ENCODE measurements at regions not wholly inside any gene's neighbourhood (a gene's known extent, or its start where the extent isn't known, plus 50 kb on each side); places are given as distances from the start of the nearest gene placed in this dataset.
"Not testable (repeated sequence)": the region's sequence is repeated elsewhere in the genome, so short reads cannot be mapped to it uniquely, and the experiment has no call there.

DNA sequence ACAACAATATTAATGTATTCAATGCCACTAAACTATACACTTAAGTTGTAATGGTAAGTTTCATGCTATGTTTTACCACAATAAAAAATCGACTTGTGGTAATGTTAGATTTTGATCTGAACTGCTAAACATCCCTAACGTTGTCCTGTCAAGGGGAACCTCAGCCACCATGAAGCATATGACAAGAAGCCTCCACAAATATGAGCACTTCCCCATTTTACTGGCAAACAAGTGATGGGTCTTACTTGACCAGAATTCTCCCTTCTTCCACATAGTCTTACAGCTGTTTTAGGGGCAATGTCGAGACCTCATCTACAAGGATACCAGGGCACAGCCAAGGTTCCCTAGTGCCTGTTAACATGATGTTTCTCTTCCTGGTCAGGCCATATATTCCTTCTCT, 124.2 kb upstream of the ABI3BP start:
- Histone ChIP-seq H3K27me3 (no peaks in the 10 kb centered on the region), H3K4me1 (no peaks in the 10 kb centered on the region), H3K36me3 (no peaks in the 10 kb centered on the region), H3K9me3 (no peaks in the 10 kb centered on the region), H3K27ac (no peak overlapping the region), H3K4me3 (no peak overlapping the region)
- no peak for TF ChIP-seq POLR2A (IDR thresholded peaks at IDR 0.05)
- ATAC-seq (ENCODE audit: low FRiP score in 2 of 2) = no peak
- no peak for DNase-seq
- 72 to 74% methylated on average over 3 of the region's 3 CpGs for WGBS, 2 donors

DNA sequence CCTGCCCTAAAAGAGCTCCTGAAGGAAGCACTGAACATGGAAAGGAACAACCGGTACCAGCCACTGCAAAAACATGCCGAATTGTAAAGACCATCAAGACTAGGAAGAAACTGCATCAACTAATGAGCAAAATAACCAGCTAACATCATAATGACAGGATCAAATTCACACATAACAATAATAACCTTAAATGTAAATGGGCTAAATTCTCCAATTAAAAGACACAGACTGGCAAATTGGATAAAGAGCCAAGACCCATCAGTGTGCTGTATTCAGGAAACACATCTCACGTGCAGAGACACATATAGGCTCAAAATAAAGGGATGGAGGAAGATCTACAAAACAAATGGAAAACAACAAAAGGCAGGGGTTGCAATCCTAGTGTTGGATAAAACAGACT, 117.1 kb upstream of the ABI3BP start:
- DNase-seq; H3K4me3 ChIP-seq; ATAC-seq (ENCODE audit: low FRiP score in 2 of 2); H3K36me3 ChIP-seq; H3K27me3 ChIP-seq; H3K9me3 ChIP-seq; H3K27ac ChIP-seq; H3K4me1 ChIP-seq: not testable (repeated sequence)
- WGBS, 2 donors = 62 to 89% methylated on average over 3 of the region's 3 CpGs

DNA sequence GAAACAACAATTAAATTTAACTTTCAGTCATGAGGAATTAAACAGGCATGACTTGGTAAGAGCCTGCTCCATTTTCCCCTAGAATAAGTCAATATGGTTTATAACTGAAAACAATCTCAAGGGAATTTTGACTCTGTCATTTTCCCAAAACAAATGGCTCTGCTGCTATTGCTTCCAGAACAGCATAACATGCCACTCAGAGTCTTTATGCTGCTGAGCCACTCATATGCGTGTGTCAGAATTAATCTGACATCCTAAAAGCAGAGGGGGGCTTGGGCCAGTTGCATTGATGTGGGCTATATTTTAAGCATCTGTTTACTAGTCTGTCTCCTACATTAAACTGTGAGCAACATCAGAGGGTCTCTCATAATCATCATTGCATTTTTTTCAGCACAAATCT, 111.1 kb upstream of the ABI3BP start:
- no peak for ATAC-seq (ENCODE audit: low FRiP score in 2 of 2)
- WGBS, 2 donors = 76 to 91% methylated on average over 1 of the region's 1 CpG
- H3K4me3 ChIP-seq = no peak overlapping the region
- H3K27ac ChIP-seq = no peak overlapping the region
- H3K4me1 ChIP-seq = no peaks in the 10 kb centered on the region
- no peaks in the 10 kb centered on the region for H3K9me3 ChIP-seq
- DNase-seq = no peak
- no peak for TF ChIP-seq POLR2AphosphoS5 (IDR thresholded peaks at IDR 0.05)
- no peak for TF ChIP-seq POLR2A (IDR thresholded peaks at IDR 0.05)
- TF ChIP-seq, protein P1, sequence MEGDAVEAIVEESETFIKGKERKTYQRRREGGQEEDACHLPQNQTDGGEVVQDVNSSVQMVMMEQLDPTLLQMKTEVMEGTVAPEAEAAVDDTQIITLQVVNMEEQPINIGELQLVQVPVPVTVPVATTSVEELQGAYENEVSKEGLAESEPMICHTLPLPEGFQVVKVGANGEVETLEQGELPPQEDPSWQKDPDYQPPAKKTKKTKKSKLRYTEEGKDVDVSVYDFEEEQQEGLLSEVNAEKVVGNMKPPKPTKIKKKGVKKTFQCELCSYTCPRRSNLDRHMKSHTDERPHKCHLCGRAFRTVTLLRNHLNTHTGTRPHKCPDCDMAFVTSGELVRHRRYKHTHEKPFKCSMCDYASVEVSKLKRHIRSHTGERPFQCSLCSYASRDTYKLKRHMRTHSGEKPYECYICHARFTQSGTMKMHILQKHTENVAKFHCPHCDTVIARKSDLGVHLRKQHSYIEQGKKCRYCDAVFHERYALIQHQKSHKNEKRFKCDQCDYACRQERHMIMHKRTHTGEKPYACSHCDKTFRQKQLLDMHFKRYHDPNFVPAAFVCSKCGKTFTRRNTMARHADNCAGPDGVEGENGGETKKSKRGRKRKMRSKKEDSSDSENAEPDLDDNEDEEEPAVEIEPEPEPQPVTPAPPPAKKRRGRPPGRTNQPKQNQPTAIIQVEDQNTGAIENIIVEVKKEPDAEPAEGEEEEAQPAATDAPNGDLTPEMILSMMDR (IDR thresholded peaks at IDR 0.05) = no peak
- TF ChIP-seq EP300 (IDR thresholded peaks at IDR 0.05) = no peak
- H3K36me3 ChIP-seq = no peaks in the 10 kb centered on the region
- H3K27me3 ChIP-seq = no peaks in the 10 kb centered on the region

DNA sequence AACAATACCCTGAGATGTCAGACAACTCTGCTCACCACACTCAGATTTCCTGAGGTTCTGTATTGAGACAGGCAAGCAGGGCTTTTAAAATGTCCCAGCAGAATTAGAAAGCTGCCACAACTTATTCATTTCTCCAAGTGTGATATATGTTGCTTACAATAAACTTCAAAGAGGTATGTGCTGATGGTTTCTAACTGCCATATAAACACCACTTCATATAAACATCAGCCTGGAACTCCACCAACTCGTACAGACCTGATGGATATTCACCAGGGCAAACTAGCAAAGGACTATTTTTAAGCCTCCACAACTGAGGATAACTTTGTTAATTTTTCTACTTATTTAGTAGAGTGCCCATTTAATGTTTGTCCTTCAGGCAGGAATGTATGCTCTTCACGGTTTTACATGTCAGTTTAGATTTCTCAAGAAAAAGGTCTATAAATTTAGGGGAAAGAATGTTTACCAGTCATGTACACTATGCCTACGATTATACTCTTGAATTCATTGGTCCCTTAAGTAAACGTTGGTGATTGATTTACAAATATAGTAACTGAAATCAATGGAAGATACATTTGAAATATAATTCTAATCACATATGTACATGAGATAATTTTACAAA, 109.6 kb upstream of the ABI3BP start:
- Histone ChIP-seq H3K27ac (no peak overlapping the region), H3K27me3 (no peaks in the 10 kb centered on the region), H3K36me3 (no peaks in the 10 kb centered on the region), H3K9me3 (no peaks in the 10 kb centered on the region), H3K4me1 (no peaks in the 10 kb centered on the region), H3K4me3 (no peak overlapping the region)
- WGBS, 2 donors = 25 to 29% methylated on average over 4 of the region's 4 CpGs
- DNase-seq = no peak
- TF ChIP-seq POLR2AphosphoS5 (IDR thresholded peaks at IDR 0.05) (no peak), POLR2A (IDR thresholded peaks at IDR 0.05) (no peak), EP300 (IDR thresholded peaks at IDR 0.05) (no peak)
- TF ChIP-seq, protein P1 (IDR thresholded peaks at IDR 0.05) = no peak
- no peak for ATAC-seq (ENCODE audit: low FRiP score in 2 of 2)

DNA sequence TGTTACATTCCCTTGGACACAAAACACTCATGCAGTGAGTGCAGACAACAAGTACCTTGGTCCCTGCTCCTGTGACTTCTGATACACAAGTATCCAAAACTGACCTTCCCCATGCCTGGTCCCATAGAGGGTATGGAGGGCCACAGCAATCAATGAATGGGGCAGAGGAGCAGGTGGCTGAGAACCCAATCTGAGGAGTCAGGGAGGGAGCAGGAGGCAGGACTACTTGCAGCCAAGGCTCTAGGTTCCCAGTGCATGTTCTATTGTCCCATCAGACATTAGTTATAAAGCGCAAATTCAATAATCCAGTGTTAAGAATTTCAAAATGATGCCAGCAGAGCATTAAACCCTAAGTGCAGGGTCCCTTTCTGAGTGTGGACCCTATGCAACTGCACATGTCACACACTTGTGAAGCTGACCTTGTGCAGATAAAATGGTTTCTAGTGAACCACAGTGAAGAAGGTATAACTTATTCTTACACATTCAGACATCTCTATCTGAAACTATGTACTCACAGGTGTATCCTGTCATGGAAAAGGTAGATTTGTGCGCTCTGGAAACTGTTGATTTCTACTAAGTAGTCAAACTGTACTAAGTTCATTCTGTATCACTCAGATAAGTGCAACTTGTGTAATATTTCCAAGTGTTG, 107.3 kb upstream of the ABI3BP start:
- no peaks in the 10 kb centered on the region for H3K4me1 ChIP-seq
- ATAC-seq (ENCODE audit: low FRiP score in 2 of 2) (no peak), DNase-seq (no peak)
- no peak overlapping the region for H3K27ac ChIP-seq
- no peaks in the 10 kb centered on the region for H3K9me3 ChIP-seq
- TF ChIP-seq EP300 (IDR thresholded peaks at IDR 0.05) (no peak), POLR2AphosphoS5 (IDR thresholded peaks at IDR 0.05) (no peak), POLR2A (IDR thresholded peaks at IDR 0.05) (no peak)
- TF ChIP-seq, protein P1 (IDR thresholded peaks at IDR 0.05) = no peak
- H3K4me3 ChIP-seq = no peak overlapping the region
- no peaks in the 10 kb centered on the region for H3K36me3 ChIP-seq
- H3K27me3 ChIP-seq = no peaks in the 10 kb centered on the region
- 34 to 90% methylated on average over 2 of the region's 2 CpGs for WGBS, 2 donors

DNA sequence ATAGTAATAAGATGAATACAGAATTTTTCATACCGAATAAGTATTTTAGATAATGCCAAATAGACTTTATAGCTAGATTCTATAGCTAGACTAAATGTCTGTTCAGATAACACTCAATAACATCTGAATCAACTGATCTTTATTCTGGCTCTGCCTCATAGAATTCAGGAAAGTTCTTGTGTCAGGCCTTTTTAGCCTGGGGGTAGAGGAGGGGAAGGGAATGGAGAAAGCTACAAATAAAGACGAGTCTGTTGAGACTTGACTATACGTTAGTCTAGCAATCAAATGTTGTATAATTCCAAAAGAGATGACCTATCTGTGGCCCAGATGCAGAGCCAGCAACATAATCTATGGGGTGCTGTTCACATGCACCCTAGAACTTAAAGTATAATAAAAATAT, 106.6 kb upstream of the ABI3BP start:
- H3K36me3 ChIP-seq = no peaks in the 10 kb centered on the region
- WGBS, 2 donors = 94 to 95% methylated on average over 3 of the region's 3 CpGs
- H3K4me3 ChIP-seq = no peak overlapping the region
- DNase-seq = no peak
- no peaks in the 10 kb centered on the region for H3K27me3 ChIP-seq
- H3K4me1 ChIP-seq = no peaks in the 10 kb centered on the region
- TF ChIP-seq POLR2A (IDR thresholded peaks at IDR 0.05) = no peak
- TF ChIP-seq POLR2AphosphoS5 (IDR thresholded peaks at IDR 0.05) = no peak
- TF ChIP-seq, protein P1 (IDR thresholded peaks at IDR 0.05) = no peak
- no peak for TF ChIP-seq EP300 (IDR thresholded peaks at IDR 0.05)
- ATAC-seq (ENCODE audit: low FRiP score in 2 of 2) = no peak
- no peak overlapping the region for H3K27ac ChIP-seq
- H3K9me3 ChIP-seq = no peaks in the 10 kb centered on the region
